Neural cell (in vitro differentiated cells): ENCODE measurements at regions not wholly inside any gene's neighbourhood (a gene's known extent, or its start where the extent isn't known, plus 50 kb on each side); places are given as distances from the start of the nearest gene placed in this dataset.
A peak's percentile ranks its signal among the peaks of the same experiment; 100 is the strongest.

ENCODE experiments used
- H2AFZ ChIP-seq: fragments of 200-600, 300-800 bp; sonication (generic), shearing (Covaris generic); 2 replicates; pipeline ENCODE4 v1.6.0; 2014; ENCODE audit warnings: low read depth, mild to moderate bottlenecking, antibody characterized with exemption, low read length, moderate library complexity
- H3F3A ChIP-seq: fragments of 200-600 bp; shearing (Covaris generic); 2 replicates; pipeline ENCODE4 v1.6.1; 2016; ENCODE audit warnings: mild to moderate bottlenecking, moderate library complexity, mixed read lengths, antibody characterized with exemption, low read length; ENCODE audit not compliant: insufficient read depth, poor library complexity, severe bottlenecking
- H3K27ac ChIP-seq: fragments of 200-600, 300-800 bp; sonication (generic), shearing (Covaris generic); 2 replicates; pipeline ENCODE4 v1.5.1; 2014; ENCODE audit warnings: mild to moderate bottlenecking, low read length, moderate library complexity
- H3K27me3 ChIP-seq: fragments of 300-800, 200-600 bp; sonication (generic), shearing (Covaris generic); 2 replicates; pipeline ENCODE4 v1.6.0; 2014; ENCODE audit warnings: mild to moderate bottlenecking, low read depth, low read length, moderate library complexity; ENCODE audit not compliant: insufficient read depth
- H3K36me3 ChIP-seq: fragments of 300-800, 200-600 bp; sonication (generic), shearing (Covaris generic); 2 replicates; pipeline ENCODE4 v1.5.1; 2014; ENCODE audit warnings: mild to moderate bottlenecking, antibody characterized with exemption, low read length, moderate library complexity; ENCODE audit not compliant: insufficient read depth
- H3K4me2 ChIP-seq: fragments of 300-800, 200-600 bp; sonication (generic), shearing (Covaris generic); 2 replicates; pipeline ENCODE4 v1.6.0; 2014; ENCODE audit warnings: mild to moderate bottlenecking, low read length
- H3K4me3 ChIP-seq: fragments of 300-800, 200-600 bp; sonication (generic), shearing (Covaris generic); 2 replicates; pipeline ENCODE4 v1.5.1; 2014; ENCODE audit warnings: mild to moderate bottlenecking, low read length, moderate library complexity
- H3K79me2 ChIP-seq: fragments of 200-600 bp; shearing (Covaris generic); replicated peaks from 2 replicates; pipeline ENCODE4 v1.6.0; 2014; ENCODE audit warnings: mild to moderate bottlenecking, low read length, moderate library complexity; ENCODE audit not compliant: insufficient read depth
- H3K9ac ChIP-seq: fragments of 300-800, 200-600 bp; sonication (generic), shearing (Covaris generic); 2 replicates; pipeline ENCODE4 v1.6.1; 2016; ENCODE audit warnings: mild to moderate bottlenecking, low read length, mixed read lengths
- H3K9me2 ChIP-seq: fragments of 200-600 bp; shearing (Covaris generic); 2 replicates; pipeline ENCODE4 v1.6.1; 2016; ENCODE audit warnings: mild to moderate bottlenecking, low read length, mixed read lengths; ENCODE audit not compliant: insufficient read depth
- H3K9me3 ChIP-seq: fragments of 200-600, 300-800 bp; sonication (generic), shearing (Covaris generic); 2 replicates; pipeline ENCODE4 v1.6.1; 2016; ENCODE audit warnings: mild to moderate bottlenecking, mixed run types, low read length, moderate library complexity, mixed read lengths
- H4K20me1 ChIP-seq: fragments of 200-600 bp; shearing (Covaris generic); 2 replicates; pipeline ENCODE4 v1.6.1; 2016; ENCODE audit warnings: mild to moderate bottlenecking, mixed run types; ENCODE audit not compliant: insufficient read depth
- EP300 ChIP-seq: fragments of 450-650 bp; conservative IDR thresholded peaks from 2 replicates; pipeline ENCODE4 v1.6.1; 2014; ENCODE audit warnings: antibody characterized with exemption, mild to moderate bottlenecking, moderate library complexity; ENCODE audit not compliant: poor library complexity, severe bottlenecking
- EZH2 ChIP-seq: fragments of 200-600, 300-800 bp; shearing (Covaris generic), sonication (generic); IDR thresholded peaks from 2 replicates; pipeline ENCODE4 v1.6.1; 2014; ENCODE audit warnings: antibody characterized with exemption, low read length, borderline replicate concordance, mild to moderate bottlenecking; ENCODE audit not compliant: insufficient read depth, poor library complexity, severe bottlenecking
- MXI1 ChIP-seq: fragments of 450-650 bp; conservative IDR thresholded peaks from 2 replicates; pipeline ENCODE4 v1.6.1; 2014; ENCODE audit warnings: antibody characterized with exemption, mild to moderate bottlenecking; ENCODE audit not compliant: poor library complexity, severe bottlenecking
- POLR2AphosphoS5 ChIP-seq: IDR thresholded peaks from 2 replicates; pipeline ENCODE4 v1.6.1; 2012
- RAD21 ChIP-seq: fragments of 450-650 bp; conservative IDR thresholded peaks from 2 replicates; pipeline ENCODE4 v1.6.1; 2014; ENCODE audit warnings: antibody characterized with exemption, mild to moderate bottlenecking, moderate library complexity
- SMC3 ChIP-seq: fragments of 450-650 bp; conservative IDR thresholded peaks from 2 replicates; pipeline ENCODE4 v1.6.1; 2014; ENCODE audit warnings: antibody characterized with exemption, mild to moderate bottlenecking, moderate library complexity; ENCODE audit not compliant: poor library complexity
- TAF1 ChIP-seq: IDR thresholded peaks from 2 replicates; pipeline ENCODE4 v1.6.1; 2012; ENCODE audit warnings: low read depth
- TF ChIP-seq, protein P1 (sequence below): IDR thresholded peaks from 2 replicates; pipeline ENCODE4 v1.6.1; 2012; ENCODE audit warnings: borderline replicate concordance
- TF ChIP-seq, protein P2 (sequence below): fragments of 450-650 bp; IDR thresholded peaks from 2 replicates; pipeline ENCODE4 v1.5.1; 2014; ENCODE audit warnings: antibody characterized with exemption, mild to moderate bottlenecking, moderate library complexity; ENCODE audit not compliant: poor library complexity, severe bottlenecking

DNA sequence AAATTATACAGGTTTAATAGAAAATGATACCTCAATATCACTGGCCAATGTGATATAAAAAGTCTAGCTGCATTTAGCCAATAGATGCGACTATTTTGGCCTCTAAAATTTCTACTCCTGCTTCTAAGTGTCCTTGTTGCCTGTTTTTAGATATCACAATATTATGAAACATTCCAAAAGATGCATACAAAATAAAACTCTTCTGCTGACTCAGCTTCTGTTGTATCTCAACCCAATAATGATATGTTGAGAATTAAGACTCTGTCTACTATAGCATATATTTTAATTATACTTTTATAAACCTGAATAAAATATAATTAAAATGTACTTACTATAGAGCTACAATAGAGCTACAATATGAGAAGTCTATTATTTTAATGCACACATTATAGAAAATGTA is 661.0 kb upstream of the TEX47 start:
- H3K9me3 ChIP-seq = no peaks in the 10 kb centered on the region
- no peaks in the 10 kb centered on the region for H4K20me1 ChIP-seq
- H2AFZ ChIP-seq = no peak overlapping the region
- no peaks in the 10 kb centered on the region for H3K9me2 ChIP-seq
- no peak overlapping the region for H3K4me3 ChIP-seq
- H3F3A ChIP-seq = no peaks in the 10 kb centered on the region
- H3K9ac ChIP-seq = no peak overlapping the region
- no peak overlapping the region for H3K4me2 ChIP-seq
- H3K36me3 ChIP-seq = no peaks in the 10 kb centered on the region
- H3K27me3 ChIP-seq = no peaks in the 10 kb centered on the region
- no peak overlapping the region for H3K27ac ChIP-seq
- TF ChIP-seq RAD21 = no peak
- TF ChIP-seq TAF1 = no peak
- no peak for TF ChIP-seq EP300
- no peak for TF ChIP-seq MXI1
- TF ChIP-seq, protein P1, sequence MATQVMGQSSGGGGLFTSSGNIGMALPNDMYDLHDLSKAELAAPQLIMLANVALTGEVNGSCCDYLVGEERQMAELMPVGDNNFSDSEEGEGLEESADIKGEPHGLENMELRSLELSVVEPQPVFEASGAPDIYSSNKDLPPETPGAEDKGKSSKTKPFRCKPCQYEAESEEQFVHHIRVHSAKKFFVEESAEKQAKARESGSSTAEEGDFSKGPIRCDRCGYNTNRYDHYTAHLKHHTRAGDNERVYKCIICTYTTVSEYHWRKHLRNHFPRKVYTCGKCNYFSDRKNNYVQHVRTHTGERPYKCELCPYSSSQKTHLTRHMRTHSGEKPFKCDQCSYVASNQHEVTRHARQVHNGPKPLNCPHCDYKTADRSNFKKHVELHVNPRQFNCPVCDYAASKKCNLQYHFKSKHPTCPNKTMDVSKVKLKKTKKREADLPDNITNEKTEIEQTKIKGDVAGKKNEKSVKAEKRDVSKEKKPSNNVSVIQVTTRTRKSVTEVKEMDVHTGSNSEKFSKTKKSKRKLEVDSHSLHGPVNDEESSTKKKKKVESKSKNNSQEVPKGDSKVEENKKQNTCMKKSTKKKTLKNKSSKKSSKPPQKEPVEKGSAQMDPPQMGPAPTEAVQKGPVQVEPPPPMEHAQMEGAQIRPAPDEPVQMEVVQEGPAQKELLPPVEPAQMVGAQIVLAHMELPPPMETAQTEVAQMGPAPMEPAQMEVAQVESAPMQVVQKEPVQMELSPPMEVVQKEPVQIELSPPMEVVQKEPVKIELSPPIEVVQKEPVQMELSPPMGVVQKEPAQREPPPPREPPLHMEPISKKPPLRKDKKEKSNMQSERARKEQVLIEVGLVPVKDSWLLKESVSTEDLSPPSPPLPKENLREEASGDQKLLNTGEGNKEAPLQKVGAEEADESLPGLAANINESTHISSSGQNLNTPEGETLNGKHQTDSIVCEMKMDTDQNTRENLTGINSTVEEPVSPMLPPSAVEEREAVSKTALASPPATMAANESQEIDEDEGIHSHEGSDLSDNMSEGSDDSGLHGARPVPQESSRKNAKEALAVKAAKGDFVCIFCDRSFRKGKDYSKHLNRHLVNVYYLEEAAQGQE = no peak
- TF ChIP-seq POLR2AphosphoS5 = no peak
- TF ChIP-seq SMC3 = no peak
- TF ChIP-seq, protein P2, sequence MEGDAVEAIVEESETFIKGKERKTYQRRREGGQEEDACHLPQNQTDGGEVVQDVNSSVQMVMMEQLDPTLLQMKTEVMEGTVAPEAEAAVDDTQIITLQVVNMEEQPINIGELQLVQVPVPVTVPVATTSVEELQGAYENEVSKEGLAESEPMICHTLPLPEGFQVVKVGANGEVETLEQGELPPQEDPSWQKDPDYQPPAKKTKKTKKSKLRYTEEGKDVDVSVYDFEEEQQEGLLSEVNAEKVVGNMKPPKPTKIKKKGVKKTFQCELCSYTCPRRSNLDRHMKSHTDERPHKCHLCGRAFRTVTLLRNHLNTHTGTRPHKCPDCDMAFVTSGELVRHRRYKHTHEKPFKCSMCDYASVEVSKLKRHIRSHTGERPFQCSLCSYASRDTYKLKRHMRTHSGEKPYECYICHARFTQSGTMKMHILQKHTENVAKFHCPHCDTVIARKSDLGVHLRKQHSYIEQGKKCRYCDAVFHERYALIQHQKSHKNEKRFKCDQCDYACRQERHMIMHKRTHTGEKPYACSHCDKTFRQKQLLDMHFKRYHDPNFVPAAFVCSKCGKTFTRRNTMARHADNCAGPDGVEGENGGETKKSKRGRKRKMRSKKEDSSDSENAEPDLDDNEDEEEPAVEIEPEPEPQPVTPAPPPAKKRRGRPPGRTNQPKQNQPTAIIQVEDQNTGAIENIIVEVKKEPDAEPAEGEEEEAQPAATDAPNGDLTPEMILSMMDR = no peak
- TF ChIP-seq EZH2 = no peak
- no peaks in the 10 kb centered on the region for H3K79me2 ChIP-seq

DNA sequence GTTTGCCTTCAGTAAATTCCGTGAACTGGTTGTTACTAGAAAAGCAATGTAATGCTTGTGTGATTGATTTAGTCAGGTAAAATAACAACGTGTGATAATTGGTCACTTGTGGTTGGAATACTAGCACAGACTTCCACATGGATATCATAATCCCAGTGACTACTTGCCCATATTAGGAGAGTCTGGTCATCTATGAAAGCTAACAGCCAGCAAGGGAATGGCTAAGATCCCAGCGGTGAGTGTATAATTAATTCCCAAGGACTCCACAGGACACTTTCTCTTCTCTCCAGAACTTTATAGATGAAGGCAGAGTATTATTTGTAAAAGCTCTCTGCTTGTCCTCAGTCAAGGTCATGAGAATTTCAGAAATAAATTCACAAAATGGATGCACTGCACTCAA is 662.6 kb upstream of the TEX47 start:
- Histone ChIP-seq H3K4me2 (no peak overlapping the region), H3K9me3 (no peaks in the 10 kb centered on the region), H3K9me2 (no peaks in the 10 kb centered on the region), H2AFZ (no peak overlapping the region), H3K9ac (no peak overlapping the region), H3K27me3 (no peaks in the 10 kb centered on the region), H3K4me3 (no peak overlapping the region), H3K27ac (no peak overlapping the region), H3K79me2 (no peaks in the 10 kb centered on the region), H3K36me3 (no peaks in the 10 kb centered on the region), H4K20me1 (no peaks in the 10 kb centered on the region), H3F3A (no peaks in the 10 kb centered on the region)
- TF ChIP-seq, protein P1 = peak; percentile 93
- TF ChIP-seq POLR2AphosphoS5 (peak; percentile 63), EZH2 (no peak)
